ENCODE measurements at regions not wholly inside any gene's neighbourhood (a gene's known extent, or its start where the extent isn't known, plus 50 kb on each side); places are given as distances from the start of the nearest gene placed in this dataset.
"Not testable (repeated sequence)": the region's sequence is repeated elsewhere in the genome, so short reads cannot be mapped to it uniquely, and the experiment has no call there.

GRCh38 chr6:168799067-168799466 is 358.1 kb downstream of the SMOC2 start:
- Histone ChIP-seq H3K27me3 (peaks cover 0 to 10% (median 0%) of the 10 kb centered on the region in 9 donors), H3K27ac (no peak overlapping the region), H3K9me3 (peaks cover 0 to 4% (median 0%) of the 10 kb centered on the region in 12 donors), H3K4me3 (no peak overlapping the region), H3K36me3 (no peaks in the 10 kb centered on the region), H3K4me1 (no peaks in the 10 kb centered on the region)
- TF ChIP-seq CTCF (IDR thresholded peaks at IDR 0.05) (no peak), POLR2A (IDR thresholded peaks at IDR 0.05) (no peak)
- DNase-seq (no peak), ATAC-seq (no peak)
- 27 to 40% (median 35%) methylated on average over 5 of the region's 5 CpGs for WGBS, 4 donors
- intact Hi-C loops (cut with DNase I), result no loop called here

- WGBS, 4 donors, result 58 to 94% (median 82%) methylated on average over 5 to 8 of the region's 8 CpGs
- H3K36me3 ChIP-seq, result no peaks in the 10 kb centered on the region
- ATAC-seq (no peak), DNase-seq (no peak)
- no peaks in the 10 kb centered on the region for H3K9me3 ChIP-seq
- intact Hi-C loops (cut with DNase I), result no loop called here
- H3K4me1 ChIP-seq, result no peaks in the 10 kb centered on the region
- H3K27ac ChIP-seq, result no peak overlapping the region
- TF ChIP-seq POLR2A (IDR thresholded peaks at IDR 0.05) (no peak), CTCF (IDR thresholded peaks at IDR 0.05) (no peak)
- H3K4me3 ChIP-seq, result no peak overlapping the region
- peaks cover 0 to 10% (median 0%) of the 10 kb centered on the region in 9 donors for H3K27me3 ChIP-seq
Observed at GRCh38 chr6:168796106-168796505, 355.1 kb downstream of the SMOC2 start.

- ATAC-seq; intact Hi-C loops (cut with DNase I): not testable (repeated sequence)
- 69 to 84% (median 78%) methylated on average over 4 to 9 of the region's 12 CpGs for WGBS, 4 donors
Observed at GRCh38 chr6:168795611-168796010, 354.6 kb downstream of the SMOC2 start.

GRCh38 chr6:168794491-168794890 is 353.5 kb downstream of the SMOC2 start:
- no peaks in the 10 kb centered on the region for H3K36me3 ChIP-seq
- H3K27me3 ChIP-seq, result peaks cover 0 to 7% (median 0%) of the 10 kb centered on the region in 9 donors
- H3K4me3 ChIP-seq, result no peak overlapping the region
- no peaks in the 10 kb centered on the region for H3K4me1 ChIP-seq
- 77 to 84% (median 83%) methylated on average over 12 of the region's 12 CpGs for WGBS, 4 donors
- no peak for DNase-seq
- no peak overlapping the region for H3K27ac ChIP-seq
- intact Hi-C loops (cut with DNase I), result no loop called here
- no peak for TF ChIP-seq CTCF (IDR thresholded peaks at IDR 0.05)
- no peak for TF ChIP-seq POLR2A (IDR thresholded peaks at IDR 0.05)
- H3K9me3 ChIP-seq, result no peaks in the 10 kb centered on the region
- no peak for ATAC-seq

More at GRCh38 chr6:168795611-168796010, 354.6 kb downstream of the SMOC2 start:
- H3K27me3 ChIP-seq, H3K36me3 ChIP-seq, H3K9me3 ChIP-seq, DNase-seq, H3K27ac ChIP-seq, H3K4me1 ChIP-seq, H3K4me3 ChIP-seq: not testable (repeated sequence)

- no peak for DNase-seq
- no peaks in the 10 kb centered on the region for H3K4me1 ChIP-seq
- H3K27me3 ChIP-seq, result peaks cover 0 to 5% (median 0%) of the 10 kb centered on the region in 9 donors
- no peaks in the 10 kb centered on the region for H3K36me3 ChIP-seq
- WGBS, 4 donors, result 72 to 85% (median 77%) methylated on average over 6 of the region's 6 CpGs
- H3K27ac ChIP-seq, result no peak overlapping the region
- no peak overlapping the region for H3K4me3 ChIP-seq
- intact Hi-C loops (cut with DNase I), result no loop called here
- no peaks in the 10 kb centered on the region for H3K9me3 ChIP-seq
- no peak for ATAC-seq
- TF ChIP-seq POLR2A (IDR thresholded peaks at IDR 0.05) (no peak), CTCF (IDR thresholded peaks at IDR 0.05) (no peak)
Observed at GRCh38 chr6:168793649-168794048, 352.7 kb downstream of the SMOC2 start.

All from heart left ventricle (tissue), 16 donors.